Glutamatergic neuron (in vitro differentiated cells): ENCODE measurements at regions not wholly inside any gene's neighbourhood (a gene's known extent, or its start where the extent isn't known, plus 50 kb on each side); places are given as distances from the start of the nearest gene placed in this dataset.

Source experiments
- DNase-seq: peaks from one replicate; pipeline ENCODE4 v3.0.0; 2022
- H3K27ac Mint-ChIP-seq: one replicate; pipeline ENCODE4 v1.8.0; 2020; ENCODE audit warnings: mild to moderate bottlenecking, mixed read lengths, inconsistent platforms; ENCODE audit not compliant: unreplicated experiment
- H3K27me3 Mint-ChIP-seq: one replicate; pipeline ENCODE4 v1.8.0; 2020; ENCODE audit warnings: mild to moderate bottlenecking, moderate library complexity, mixed read lengths, inconsistent platforms; ENCODE audit not compliant: unreplicated experiment
- H3K36me3 Mint-ChIP-seq: one replicate; pipeline ENCODE4 v1.8.0; 2020; ENCODE audit warnings: mild to moderate bottlenecking, mixed read lengths, inconsistent platforms; ENCODE audit not compliant: unreplicated experiment
- H3K4me1 Mint-ChIP-seq: one replicate; pipeline ENCODE4 v1.8.0; 2020; ENCODE audit warnings: mild to moderate bottlenecking, low read depth, mixed read lengths, inconsistent platforms; ENCODE audit not compliant: unreplicated experiment
- H3K4me3 Mint-ChIP-seq: one replicate; pipeline ENCODE4 v1.8.0; 2020; ENCODE audit warnings: mild to moderate bottlenecking, mixed read lengths, inconsistent platforms; ENCODE audit not compliant: unreplicated experiment
- H3K9me3 Mint-ChIP-seq: one replicate; pipeline ENCODE4 v1.8.0; 2020; ENCODE audit warnings: mild to moderate bottlenecking, moderate library complexity, mixed read lengths, inconsistent platforms; ENCODE audit not compliant: unreplicated experiment
- CTCF ChIP-seq: fragments of 200-600 bp; sonication (generic); IDR thresholded peaks from one replicate; pipeline ENCODE4 v1.5.0; 2021; ENCODE audit not compliant: partially characterized antibody, unreplicated experiment

DNA sequence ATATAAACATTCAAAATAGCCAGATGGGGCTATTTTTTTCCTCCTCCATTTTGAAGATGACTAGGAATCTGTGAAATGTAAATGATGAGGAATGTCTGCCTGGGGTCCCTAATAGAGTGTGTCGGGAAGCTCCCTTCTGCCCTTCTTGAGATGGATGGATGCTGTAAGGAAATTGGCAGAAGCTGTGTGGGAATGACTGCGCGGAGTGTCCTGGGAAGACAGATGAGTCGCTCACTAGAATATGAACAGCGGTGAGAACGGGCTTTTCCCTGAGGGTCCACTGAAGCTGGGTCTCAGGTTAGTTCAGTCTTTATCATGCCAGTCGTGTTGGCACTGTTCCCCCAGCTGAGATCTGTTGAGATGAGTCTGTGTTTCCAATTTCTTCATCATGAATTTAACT lies 75.1 kb upstream of the PLPP4 start:
- peaks cover under 1% of the 10 kb centered on the region for H3K4me1 Mint-ChIP-seq
- peaks cover 7% of the 10 kb centered on the region for H3K9me3 Mint-ChIP-seq
- no peak for TF ChIP-seq CTCF
- H3K27ac Mint-ChIP-seq: no peak overlapping the region
- H3K36me3 Mint-ChIP-seq: peaks cover 14% of the 10 kb centered on the region
- DNase-seq: no peak
- no peak overlapping the region for H3K4me3 Mint-ChIP-seq
- H3K27me3 Mint-ChIP-seq: peaks cover 1% of the 10 kb centered on the region

GRCh38 chr10:120382360-120382759 lies 74.7 kb upstream of the PLPP4 start:
- TF ChIP-seq CTCF: no peak
- DNase-seq: no peak
- H3K9me3 Mint-ChIP-seq: peaks cover 7% of the 10 kb centered on the region
- H3K27ac Mint-ChIP-seq: no peak overlapping the region
- H3K27me3 Mint-ChIP-seq: no peaks in the 10 kb centered on the region
- peaks cover 14% of the 10 kb centered on the region for H3K36me3 Mint-ChIP-seq
- H3K4me3 Mint-ChIP-seq: no peak overlapping the region
- H3K4me1 Mint-ChIP-seq: no peaks in the 10 kb centered on the region

GRCh38 chr10:120385992-120386391 lies 71.0 kb upstream of the PLPP4 start:
- Mint-ChIP-seq H3K36me3 (no peaks in the 10 kb centered on the region), H3K4me1 (no peaks in the 10 kb centered on the region), H3K27ac (no peak overlapping the region), H3K4me3 (no peak overlapping the region), H3K27me3 (no peaks in the 10 kb centered on the region), H3K9me3 (no peaks in the 10 kb centered on the region)
- DNase-seq: no peak
- TF ChIP-seq CTCF: no peak

GRCh38 chr10:120386896-120387295 lies 70.1 kb upstream of the PLPP4 start:
- no peaks in the 10 kb centered on the region for H3K36me3 Mint-ChIP-seq

GRCh38 chr10:120387326-120387725 lies 69.7 kb upstream of the PLPP4 start:
- Mint-ChIP-seq H3K4me1 (no peaks in the 10 kb centered on the region), H3K27ac (no peak overlapping the region), H3K9me3 (no peaks in the 10 kb centered on the region), H3K4me3 (no peak overlapping the region), H3K27me3 (no peaks in the 10 kb centered on the region), H3K36me3 (no peaks in the 10 kb centered on the region)
- TF ChIP-seq CTCF: no peak
- DNase-seq: no peak

More at GRCh38 chr10:120386896-120387295, 70.1 kb upstream of the PLPP4 start:
- no peaks in the 10 kb centered on the region for H3K9me3 Mint-ChIP-seq
- no peak for TF ChIP-seq CTCF
- H3K4me3 Mint-ChIP-seq: no peak overlapping the region
- no peak overlapping the region for H3K27ac Mint-ChIP-seq
- DNase-seq: no peak
- no peaks in the 10 kb centered on the region for H3K27me3 Mint-ChIP-seq
- H3K4me1 Mint-ChIP-seq: no peaks in the 10 kb centered on the region
